OCI-LY3 (cell line): ENCODE measurements at regions not wholly inside any gene's neighbourhood (a gene's known extent, or its start where the extent isn't known, plus 50 kb on each side); places are given as distances from the start of the nearest gene placed in this dataset.

ENCODE experiments used
- CTCF ChIP-seq: fragments of 200-600, 300-600 bp; sonication (generic); IDR thresholded peaks from 2 replicates; pipeline ENCODE4 v1.5.1; 2014; ENCODE audit warnings: antibody characterized with exemption, low read length, low read depth
- EZH2phosphoT487 ChIP-seq: fragments of 200-600 bp; shearing (Covaris generic); IDR thresholded peaks from 2 replicates; pipeline ENCODE4 v1.6.1; 2018; ENCODE audit warnings: antibody characterized with exemption, mixed run types, low read depth

- TF ChIP-seq CTCF (no peak), EZH2phosphoT487 (no peak)
Observed at GRCh38 chr14:73785834-73786635, 65.6 kb upstream of the PTGR2 start.
